Parathyroid adenoma (tissue), 2 donors: ENCODE measurements at regions not wholly inside any gene's neighbourhood (a gene's known extent, or its start where the extent isn't known, plus 50 kb on each side); places are given as distances from the start of the nearest gene placed in this dataset.

Experiments
- H2AFZ ChIP-seq: fragments of 300-600 bp; sonication (generic); one replicate; pipeline ENCODE4 v1.7.0; 2017; ENCODE audit warnings: antibody characterized with exemption, mild to moderate bottlenecking
- H3K27ac ChIP-seq: fragments of 300-600 bp; sonication (generic); one replicate; pipeline ENCODE4 v1.7.0; 2017
- H3K27me3 ChIP-seq: fragments of 300-600 bp; sonication (generic); one replicate; pipeline ENCODE4 v1.7.0; 2017; ENCODE audit warnings: low read length; ENCODE audit not compliant: control insufficient read depth, insufficient read depth
- H3K36me3 ChIP-seq: fragments of 300-600 bp; sonication (generic); one replicate; pipeline ENCODE4 v1.7.0; 2017; ENCODE audit warnings: low read length; ENCODE audit not compliant: control insufficient read depth, insufficient read depth
- H3K4me1 ChIP-seq: fragments of 300-600 bp; sonication (generic); one replicate; pipeline ENCODE4 v1.7.0; 2017; ENCODE audit warnings: control low read depth
- H3K4me2 ChIP-seq: fragments of 300-600 bp; sonication (generic); one replicate; pipeline ENCODE4 v1.7.0; 2017; ENCODE audit warnings: low read length
- H3K4me3 ChIP-seq: fragments of 300-600 bp; sonication (generic); one replicate; pipeline ENCODE4 v1.7.0; 2017; ENCODE audit warnings: low read depth, low read length
- H3K79me2 ChIP-seq: fragments of 300-600 bp; sonication (generic); one replicate; pipeline ENCODE4 v1.7.0; 2017; ENCODE audit warnings: control low read depth
- H3K9ac ChIP-seq: fragments of 300-600 bp; sonication (generic); one replicate; pipeline ENCODE4 v1.7.0; 2017; ENCODE audit warnings: mild to moderate bottlenecking
- H3K9me3 ChIP-seq: fragments of 300-600 bp; sonication (generic); one replicate; pipeline ENCODE4 v1.7.0; 2017; ENCODE audit warnings: low read length; ENCODE audit not compliant: control insufficient read depth
- TF ChIP-seq, protein P1 (sequence below): fragments of 300-600 bp; sonication (generic); IDR thresholded peaks from one replicate; pipeline ENCODE4 v1.7.0; 2017; ENCODE audit warnings: antibody characterized with exemption, mild to moderate bottlenecking
- donor health status: primary hyperparathyroidism.

DNA sequence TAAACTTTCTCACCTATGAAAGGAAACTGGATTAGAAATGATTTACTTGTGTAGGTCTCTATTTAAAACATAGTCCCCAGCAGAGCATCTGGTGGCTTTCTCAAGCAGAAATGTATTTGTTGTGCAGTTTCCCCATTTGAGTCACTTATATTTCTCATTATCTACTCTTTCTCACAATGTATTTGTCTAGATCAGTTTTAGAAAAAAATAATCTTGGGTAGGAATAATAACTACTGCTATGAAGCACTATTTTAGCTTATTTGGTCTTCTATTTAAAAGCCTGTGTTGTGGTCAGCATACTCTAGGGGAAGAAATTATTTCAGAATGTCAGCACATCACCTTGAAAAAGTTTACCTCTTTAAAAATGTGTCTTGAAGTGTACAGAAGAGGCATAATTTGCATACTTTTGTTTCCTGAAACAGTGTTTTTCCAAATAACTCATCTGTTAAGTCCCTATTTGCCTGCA is 60.9 kb upstream of the PRL start:
- Histone ChIP-seq H3K9me3 (no peaks in the 10 kb centered on the region), H2AFZ (no peak overlapping the region), H3K4me3 (no peak overlapping the region), H3K4me2 (no peak overlapping the region), H3K79me2 (no peaks in the 10 kb centered on the region), H3K4me1 (no peaks in the 10 kb centered on the region), H3K9ac (no peak overlapping the region), H3K27ac (no peak overlapping the region), H3K27me3 (no peaks in the 10 kb centered on the region), H3K36me3 (no peaks in the 10 kb centered on the region)
- TF ChIP-seq, protein P1, sequence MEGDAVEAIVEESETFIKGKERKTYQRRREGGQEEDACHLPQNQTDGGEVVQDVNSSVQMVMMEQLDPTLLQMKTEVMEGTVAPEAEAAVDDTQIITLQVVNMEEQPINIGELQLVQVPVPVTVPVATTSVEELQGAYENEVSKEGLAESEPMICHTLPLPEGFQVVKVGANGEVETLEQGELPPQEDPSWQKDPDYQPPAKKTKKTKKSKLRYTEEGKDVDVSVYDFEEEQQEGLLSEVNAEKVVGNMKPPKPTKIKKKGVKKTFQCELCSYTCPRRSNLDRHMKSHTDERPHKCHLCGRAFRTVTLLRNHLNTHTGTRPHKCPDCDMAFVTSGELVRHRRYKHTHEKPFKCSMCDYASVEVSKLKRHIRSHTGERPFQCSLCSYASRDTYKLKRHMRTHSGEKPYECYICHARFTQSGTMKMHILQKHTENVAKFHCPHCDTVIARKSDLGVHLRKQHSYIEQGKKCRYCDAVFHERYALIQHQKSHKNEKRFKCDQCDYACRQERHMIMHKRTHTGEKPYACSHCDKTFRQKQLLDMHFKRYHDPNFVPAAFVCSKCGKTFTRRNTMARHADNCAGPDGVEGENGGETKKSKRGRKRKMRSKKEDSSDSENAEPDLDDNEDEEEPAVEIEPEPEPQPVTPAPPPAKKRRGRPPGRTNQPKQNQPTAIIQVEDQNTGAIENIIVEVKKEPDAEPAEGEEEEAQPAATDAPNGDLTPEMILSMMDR = no peak

DNA sequence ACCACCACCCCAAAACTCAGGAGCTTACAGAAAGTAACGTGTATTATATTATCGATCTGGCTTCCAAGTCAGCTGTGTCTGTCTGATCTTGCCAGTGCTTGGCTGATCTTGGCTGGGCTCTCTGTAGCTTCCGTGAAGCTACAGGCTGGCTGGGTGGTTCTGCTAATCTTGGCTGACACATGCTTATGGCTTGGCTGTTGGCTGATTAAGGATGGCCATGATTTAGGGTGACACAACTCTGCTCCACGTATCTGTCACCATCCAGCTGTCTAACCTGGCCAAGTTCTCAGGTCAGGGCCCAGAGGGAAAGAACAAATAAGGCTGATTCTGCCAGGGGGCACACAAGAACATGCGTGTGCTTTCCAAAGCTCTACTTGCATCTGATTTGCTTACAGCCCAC is 64.7 kb upstream of the PRL start:
- no peak overlapping the region for H3K4me3 ChIP-seq
- H2AFZ ChIP-seq = no peak overlapping the region
- no peaks in the 10 kb centered on the region for H3K79me2 ChIP-seq
- no peaks in the 10 kb centered on the region for H3K36me3 ChIP-seq
- H3K9me3 ChIP-seq = no peaks in the 10 kb centered on the region
- H3K27ac ChIP-seq = no peak overlapping the region
- no peak overlapping the region for H3K9ac ChIP-seq
- H3K4me2 ChIP-seq = no peak overlapping the region
- no peaks in the 10 kb centered on the region for H3K4me1 ChIP-seq
- TF ChIP-seq, protein P1 = no peak
- H3K27me3 ChIP-seq = no peaks in the 10 kb centered on the region

GRCh38 chr6:22362361-22362760 is 65.5 kb upstream of the PRL start:
- no peak overlapping the region for H3K4me2 ChIP-seq
- H3K27me3 ChIP-seq = no peaks in the 10 kb centered on the region
- H3K79me2 ChIP-seq = no peaks in the 10 kb centered on the region
- H3K4me1 ChIP-seq = no peaks in the 10 kb centered on the region
- no peaks in the 10 kb centered on the region for H3K9me3 ChIP-seq
- no peak overlapping the region for H2AFZ ChIP-seq
- no peak overlapping the region for H3K9ac ChIP-seq
- H3K27ac ChIP-seq = no peak overlapping the region
- TF ChIP-seq, protein P1 = no peak
- H3K4me3 ChIP-seq = no peak overlapping the region
- H3K36me3 ChIP-seq = no peaks in the 10 kb centered on the region

GRCh38 chr6:22363166-22363713 is 66.4 kb upstream of the PRL start:
- H3K27me3 ChIP-seq = no peaks in the 10 kb centered on the region
- no peak overlapping the region for H2AFZ ChIP-seq
- H3K36me3 ChIP-seq = no peaks in the 10 kb centered on the region
- no peak overlapping the region for H3K27ac ChIP-seq
- H3K4me3 ChIP-seq = no peak overlapping the region
- H3K4me2 ChIP-seq = no peak overlapping the region
- H3K4me1 ChIP-seq = no peaks in the 10 kb centered on the region
- no peaks in the 10 kb centered on the region for H3K9me3 ChIP-seq
- TF ChIP-seq, protein P1 = no peak
- no peak overlapping the region for H3K9ac ChIP-seq
- H3K79me2 ChIP-seq = no peaks in the 10 kb centered on the region

- TF ChIP-seq, protein P1 = no peak
- Histone ChIP-seq H3K9me3 (no peaks in the 10 kb centered on the region), H3K9ac (no peak overlapping the region), H3K79me2 (no peaks in the 10 kb centered on the region), H2AFZ (no peak overlapping the region), H3K4me1 (no peaks in the 10 kb centered on the region), H3K4me3 (no peak overlapping the region), H3K4me2 (no peak overlapping the region), H3K36me3 (no peaks in the 10 kb centered on the region), H3K27ac (no peak overlapping the region), H3K27me3 (no peaks in the 10 kb centered on the region)
These were observed 66.9 kb upstream of the PRL start for GRCh38 chr6:22363714-22364239.
